H9 (cell line): ENCODE measurements at regions not wholly inside any gene's neighbourhood (a gene's known extent, or its start where the extent isn't known, plus 50 kb on each side); places are given as distances from the start of the nearest gene placed in this dataset.

ENCODE experiments used
- DNase-seq: peaks from one replicate; pipeline ENCODE4 v3.0.0-alpha.2; 2017
- H2AFZ ChIP-seq: one replicate; pipeline ENCODE4 v1.6.1; 2013; ENCODE audit warnings: mild to moderate bottlenecking, low read length, control low read depth, moderate library complexity
- H2AK5ac ChIP-seq: 2 replicates; pipeline ENCODE4 v1.6.1; 2013; ENCODE audit warnings: low read length, control low read depth, mixed read lengths; ENCODE audit not compliant: insufficient read length
- H2BK120ac ChIP-seq: one replicate; pipeline ENCODE4 v1.6.1; 2013; ENCODE audit warnings: low read depth, mild to moderate bottlenecking, low read length, control low read depth, inconsistent platforms; ENCODE audit not compliant: poor library complexity, severe bottlenecking
- H2BK12ac ChIP-seq: 2 replicates; pipeline ENCODE4 v1.6.1; 2013; ENCODE audit warnings: low read length, control low read depth, mixed read lengths, low read depth; ENCODE audit not compliant: insufficient read length
- H2BK15ac ChIP-seq: 2 replicates; pipeline ENCODE4 v1.6.1; 2013; ENCODE audit warnings: low read depth, low read length, control low read depth
- H2BK20ac ChIP-seq: one replicate; pipeline ENCODE4 v1.6.1; 2013; ENCODE audit warnings: low read depth, mild to moderate bottlenecking, low read length, control low read depth, inconsistent platforms; ENCODE audit not compliant: poor library complexity, severe bottlenecking
- H2BK5ac ChIP-seq: 2 replicates; pipeline ENCODE4 v1.6.1; 2013; ENCODE audit warnings: low read length, control low read depth, mixed read lengths; ENCODE audit not compliant: insufficient read length
- H3K14ac ChIP-seq: 2 replicates; pipeline ENCODE4 v1.6.1; 2013; ENCODE audit warnings: low read length, control low read depth; ENCODE audit not compliant: insufficient read depth
- H3K18ac ChIP-seq: 2 replicates; pipeline ENCODE4 v1.6.1; 2013; ENCODE audit warnings: low read depth, mild to moderate bottlenecking, mixed read lengths, low read length, control low read depth; ENCODE audit not compliant: insufficient read length
- H3K23ac ChIP-seq: 2 replicates; pipeline ENCODE4 v1.6.1; 2013; ENCODE audit warnings: low read length, control low read depth, mixed read lengths, low read depth; ENCODE audit not compliant: insufficient read length
- H3K23me2 ChIP-seq: 2 replicates; pipeline ENCODE4 v1.6.1; 2013; ENCODE audit warnings: low read depth, mild to moderate bottlenecking, mixed read lengths, low read length, control low read depth; ENCODE audit not compliant: insufficient read length, poor library complexity, severe bottlenecking
- H3K27ac ChIP-seq: 2 replicates; pipeline ENCODE4 v1.5.1; 2013; ENCODE audit warnings: low read length, control low read depth, mixed read lengths, low read depth; ENCODE audit not compliant: insufficient read length
- H3K27me3 ChIP-seq: 2 replicates; pipeline ENCODE4 v1.6.1; 2013; ENCODE audit warnings: low read length, control low read depth, inconsistent platforms; ENCODE audit not compliant: insufficient read depth
- H3K4ac ChIP-seq: 2 replicates; pipeline ENCODE4 v1.6.1; 2013; ENCODE audit warnings: low read depth, mild to moderate bottlenecking, control low read depth, inconsistent platforms, low read length, moderate library complexity
- H3K4me1 ChIP-seq: 2 replicates; pipeline ENCODE4 v1.6.1; 2013; ENCODE audit warnings: low read length, control low read depth, inconsistent platforms; ENCODE audit not compliant: insufficient read depth
- H3K4me2 ChIP-seq: 2 replicates; pipeline ENCODE4 v1.6.1; 2013; ENCODE audit warnings: low read length, control low read depth, mixed read lengths; ENCODE audit not compliant: insufficient read length, insufficient read depth
- H3K56ac ChIP-seq: 2 replicates; pipeline ENCODE4 v1.6.1; 2013; ENCODE audit warnings: low read depth, mild to moderate bottlenecking, mixed read lengths, low read length, control low read depth; ENCODE audit not compliant: insufficient read length
- H3K79me1 ChIP-seq: 2 replicates; pipeline ENCODE4 v1.6.1; 2013; ENCODE audit warnings: low read depth, mild to moderate bottlenecking, moderate library complexity, low read length, control low read depth, inconsistent platforms; ENCODE audit not compliant: insufficient read depth, poor library complexity, severe bottlenecking
- H3K79me2 ChIP-seq: 2 replicates; pipeline ENCODE4 v1.6.1; 2013; ENCODE audit warnings: low read length, control low read depth, inconsistent platforms; ENCODE audit not compliant: insufficient read depth
- H3K9ac ChIP-seq: 2 replicates; pipeline ENCODE4 v1.6.1; 2013; ENCODE audit warnings: low read length, control low read depth, mixed read lengths; ENCODE audit not compliant: insufficient read length; ENCODE audit errors: extremely low read depth
- H3K9me3 ChIP-seq: one replicate; pipeline ENCODE4 v1.6.1; 2013; ENCODE audit warnings: low read depth, low read length, inconsistent platforms; ENCODE audit not compliant: control insufficient read depth
- H3T11ph ChIP-seq: one replicate; pipeline ENCODE4 v1.6.1; 2013; ENCODE audit warnings: mild to moderate bottlenecking, low read length, control low read depth, inconsistent platforms
- H4K20me1 ChIP-seq: one replicate; pipeline ENCODE4 v1.6.1; 2013; ENCODE audit not compliant: control insufficient read depth, insufficient read length, insufficient read depth
- H4K5ac ChIP-seq: 2 replicates; pipeline ENCODE4 v1.6.1; 2013; ENCODE audit warnings: low read depth, mild to moderate bottlenecking, mixed read lengths, low read length, control low read depth; ENCODE audit not compliant: insufficient read length
- H4K8ac ChIP-seq: replicated peaks from 2 replicates; pipeline ENCODE4 v1.6.1; 2013; ENCODE audit warnings: low read length, control low read depth, mixed read lengths, low read depth; ENCODE audit not compliant: insufficient read length
- H4K91ac ChIP-seq: 2 replicates; pipeline ENCODE4 v1.6.1; 2013; ENCODE audit warnings: low read depth, mild to moderate bottlenecking, moderate library complexity, mixed read lengths, low read length, control low read depth; ENCODE audit not compliant: insufficient read length
- H3K27ac Mint-ChIP-seq, 3 experiments: 2 replicates in 2 of 3; 3 replicates in 1 of 3; pipeline ENCODE4 v1.8.0; 2020 to 2021; ENCODE audit warnings: mixed read lengths in 3 of 3, mild to moderate bottlenecking in 1 of 3, moderate library complexity in 1 of 3
- H3K27me3 Mint-ChIP-seq: 2 replicates; pipeline ENCODE4 v1.8.0; 2021; ENCODE audit warnings: low read depth, mild to moderate bottlenecking, moderate library complexity, mixed read lengths
- H3K36me3 Mint-ChIP-seq, 3 experiments: 2 replicates in 2 of 3; 3 replicates in 1 of 3; pipeline ENCODE4 v1.8.0; 2020 to 2021; ENCODE audit warnings: low read depth in 3 of 3, mixed read lengths in 3 of 3; ENCODE audit not compliant: insufficient read depth in 1 of 3
- H3K4me1 Mint-ChIP-seq, 2 experiments: 2 replicates each; pipeline ENCODE4 v1.8.0; 2020; ENCODE audit warnings: mixed read lengths in 2 of 2
- H3K4me3 Mint-ChIP-seq, 2 experiments: 2 replicates in 1 of 2; 3 replicates in 1 of 2; pipeline ENCODE4 v1.8.0; 2020 to 2021; ENCODE audit warnings: mild to moderate bottlenecking in 2 of 2, mixed read lengths in 2 of 2, moderate library complexity in 1 of 2
- H3K9me3 Mint-ChIP-seq, 2 experiments: 2 replicates in 1 of 2; 3 replicates in 1 of 2; pipeline ENCODE4 v1.8.0; 2020; ENCODE audit warnings: mild to moderate bottlenecking in 2 of 2, mixed read lengths in 2 of 2, moderate library complexity in 1 of 2
- CTCF ChIP-seq: fragments of 200-600 bp; sonication (generic); conservative IDR thresholded peaks from 3 replicates; pipeline ENCODE4 v1.8.0; 2021; ENCODE audit warnings: antibody characterized with exemption, mild to moderate bottlenecking
- WGBS: extraction: QIAGEN DNeasy Blood & Tissue Kit; methylation state at CpG from one replicate; pipeline ENCODE4 v1.1.7; 2013; ENCODE audit warnings: missing lambda C conversion rate, low lambda C conversion rate, mixed read lengths; ENCODE audit not compliant: insufficient read length; ENCODE audit errors: extremely low coverage; 5-methylcytosine and 5-hydroxymethylcytosine counted together

- Mint-ChIP-seq H3K36me3 (peaks cover 0 to 5% (median 0%) of the 10 kb centered on the region in 3 experiments; a peak in 1 of 7 replicates), H3K27me3 (no peaks in the 10 kb centered on the region), H3K27ac (no peak overlapping the region), H3K4me1 (peaks cover 8 to 13% of the 10 kb centered on the region in 2 experiments), H3K4me3 (no peak overlapping the region), H3K9me3 (peaks cover 0 to 4% of the 10 kb centered on the region in 2 experiments; a peak in 2 of 5 replicates)
- Histone ChIP-seq H2BK12ac (no peak overlapping the region), H3K9ac (no peak overlapping the region), H2AK5ac (no peak overlapping the region), H2BK15ac (no peak overlapping the region), H4K91ac (no peak overlapping the region), H3K79me2 (no peaks in the 10 kb centered on the region), H3K23ac (no peak overlapping the region), H3K79me1 (no peaks in the 10 kb centered on the region), H2BK5ac (no peak overlapping the region), H3K23me2 (peaks cover 2% of the 10 kb centered on the region), H4K20me1 (no peaks in the 10 kb centered on the region), H3K14ac (no peak overlapping the region), H3K4me1 (no peaks in the 10 kb centered on the region), H4K5ac (no peak overlapping the region), H3T11ph (no peak overlapping the region), H3K4me2 (no peak overlapping the region), H2BK120ac (no peak overlapping the region), H3K27ac (no peak overlapping the region), H2BK20ac (no peak overlapping the region), H2AFZ (no peak overlapping the region), H3K18ac (no peak overlapping the region), H3K27me3 (no peaks in the 10 kb centered on the region), H4K8ac (no peak overlapping the region), H3K4ac (no peak overlapping the region), H3K56ac (no peak overlapping the region), H3K9me3 (no peaks in the 10 kb centered on the region)
- no CpG with 5 or more reads among the region's 2 CpGs for WGBS
- TF ChIP-seq CTCF = no peak
- no peak for DNase-seq
Measured at GRCh38 chr4:110878413-110878812, 255.5 kb upstream of the PITX2 start.
